Endothelial cell of hepatic sinusoid (primary cell): ENCODE measurements at regions not wholly inside any gene's neighbourhood (a gene's known extent, or its start where the extent isn't known, plus 50 kb on each side); places are given as distances from the start of the nearest gene placed in this dataset.
"Not testable (repeated sequence)": the region's sequence is repeated elsewhere in the genome, so short reads cannot be mapped to it uniquely, and the experiment has no call there.

ENCODE experiments used
- in situ Hi-C: cut with HindIII; loops from 2 replicates; pipeline ENCODE4 v1.10.0; 2017; ENCODE audit warnings: low sequenced_read_pairs

- in situ Hi-C loops, result no loop called here
Measured at GRCh38 chr1:80529546-80529945, 1271.2 kb upstream of the ADGRL2 start.

GRCh38 chr1:80523861-80524260 is 1276.9 kb upstream of the ADGRL2 start:
- in situ Hi-C loops, result no loop called here

GRCh38 chr1:80523071-80523470 is 1277.7 kb upstream of the ADGRL2 start:
- in situ Hi-C loops, result not testable (repeated sequence)

GRCh38 chr1:80520949-80521348 is 1279.8 kb upstream of the ADGRL2 start:
- in situ Hi-C loops, result no loop called here

- in situ Hi-C loops, result no loop called here
Measured at GRCh38 chr1:80517062-80517461, 1283.7 kb upstream of the ADGRL2 start.

- in situ Hi-C loops, result no loop called here
Measured at GRCh38 chr1:80509965-80510522, 1290.7 kb upstream of the ADGRL2 start.

- in situ Hi-C loops, result no loop called here
Measured at GRCh38 chr1:80506216-80506615, 1294.5 kb upstream of the ADGRL2 start.

GRCh38 chr1:80498673-80499072 is 1302.1 kb upstream of the ADGRL2 start:
- in situ Hi-C loops, result no loop called here

DNA sequence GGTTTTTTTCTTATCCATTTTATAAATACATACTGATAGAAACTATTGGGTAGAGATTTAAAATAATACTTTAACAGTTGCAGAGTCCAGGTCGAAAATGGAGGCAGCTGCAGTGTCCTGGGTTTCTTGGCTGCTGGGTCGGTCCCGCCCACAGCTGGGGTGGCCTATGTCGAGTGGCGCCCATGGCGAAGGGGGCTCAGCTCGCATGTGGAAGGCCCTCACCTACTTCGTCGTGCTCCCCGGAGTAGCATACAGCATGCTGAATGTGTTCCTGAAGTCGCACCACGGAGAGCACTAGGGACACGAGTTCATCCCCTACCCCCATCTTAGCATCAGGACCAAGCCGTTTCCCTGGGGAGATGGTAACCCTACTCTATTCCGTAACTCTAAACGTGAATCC is 1304.9 kb upstream of the ADGRL2 start:
- in situ Hi-C loops, result no loop called here

- in situ Hi-C loops, result loop anchor here (5.0 kb wide), 1 partner anchor 70 kb away; no protein-coding TSS in a partner anchor
Measured at GRCh38 chr1:80472145-80472544, 1328.6 kb upstream of the ADGRL2 start.

DNA sequence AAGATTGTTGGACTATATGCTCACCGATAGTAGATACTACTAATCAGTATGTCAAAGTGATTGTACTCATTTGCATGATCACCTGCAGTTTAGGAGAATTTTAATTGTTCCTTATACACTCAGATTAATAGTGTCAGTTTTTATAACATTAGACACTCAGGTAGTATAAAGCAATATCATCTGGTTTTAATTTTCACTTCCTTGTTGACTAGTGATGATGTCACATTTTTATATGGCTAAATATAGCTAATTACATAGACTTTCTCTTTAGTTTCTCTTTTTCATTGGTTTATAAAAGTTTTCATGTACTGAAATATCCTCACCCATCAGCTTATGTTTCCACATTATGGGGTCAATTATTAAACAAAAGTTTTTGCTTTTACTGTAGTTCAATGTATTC is 1332.4 kb upstream of the ADGRL2 start:
- in situ Hi-C loops, result no loop called here

- in situ Hi-C loops, result no loop called here
Measured at GRCh38 chr1:80462006-80462405, 1338.7 kb upstream of the ADGRL2 start.

- in situ Hi-C loops, result no loop called here
Measured at GRCh38 chr1:80457409-80457808, 1343.3 kb upstream of the ADGRL2 start.

DNA sequence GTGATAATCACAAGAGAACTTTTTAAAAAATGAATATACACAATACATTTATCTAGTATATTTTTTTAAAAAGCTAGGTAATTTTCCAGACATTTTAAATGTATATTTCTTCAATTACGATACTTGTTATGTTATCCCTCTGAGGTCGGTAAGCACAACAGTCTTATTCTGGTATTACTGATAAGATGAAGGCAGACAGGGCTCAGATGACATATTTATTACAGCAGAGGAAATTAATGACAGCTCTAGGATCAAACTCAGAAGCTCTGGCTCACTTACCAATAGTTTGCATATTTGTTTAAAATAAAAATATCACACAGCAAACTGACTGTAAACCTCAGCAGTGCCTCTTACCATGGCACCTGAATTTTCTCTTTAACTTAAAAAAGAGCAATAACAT is 1347.0 kb upstream of the ADGRL2 start:
- in situ Hi-C loops, result loop anchor here (5.0 kb wide), 1 partner anchor 39 kb away; no protein-coding TSS in a partner anchor

DNA sequence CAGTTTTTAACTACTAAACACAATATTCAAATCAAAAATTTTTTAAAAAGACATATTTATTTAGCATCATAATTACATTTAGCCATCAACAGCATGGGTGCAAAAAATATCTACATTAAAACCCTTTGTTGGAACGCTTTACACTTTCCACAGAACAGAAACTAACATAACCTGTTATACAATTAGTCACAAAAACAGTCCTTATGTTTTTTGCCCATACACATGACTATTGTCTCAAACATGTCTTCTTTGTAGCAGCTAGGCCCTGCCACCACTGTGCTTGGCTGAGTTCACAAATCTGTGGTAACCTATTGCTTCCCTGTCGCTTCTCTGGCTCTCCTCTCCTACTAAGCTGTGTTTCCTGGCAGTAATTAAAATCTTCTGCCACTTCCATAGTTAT is 1350.0 kb upstream of the ADGRL2 start:
- in situ Hi-C loops, result loop anchor here (5.0 kb wide), 1 partner anchor 42 kb away; no protein-coding TSS in a partner anchor

GRCh38 chr1:80448081-80448480 is 1352.7 kb upstream of the ADGRL2 start:
- in situ Hi-C loops, result no loop called here

- in situ Hi-C loops, result no loop called here
Measured at GRCh38 chr1:80447526-80447925, 1353.2 kb upstream of the ADGRL2 start.

GRCh38 chr1:80445033-80445432 is 1355.7 kb upstream of the ADGRL2 start:
- in situ Hi-C loops, result no loop called here

DNA sequence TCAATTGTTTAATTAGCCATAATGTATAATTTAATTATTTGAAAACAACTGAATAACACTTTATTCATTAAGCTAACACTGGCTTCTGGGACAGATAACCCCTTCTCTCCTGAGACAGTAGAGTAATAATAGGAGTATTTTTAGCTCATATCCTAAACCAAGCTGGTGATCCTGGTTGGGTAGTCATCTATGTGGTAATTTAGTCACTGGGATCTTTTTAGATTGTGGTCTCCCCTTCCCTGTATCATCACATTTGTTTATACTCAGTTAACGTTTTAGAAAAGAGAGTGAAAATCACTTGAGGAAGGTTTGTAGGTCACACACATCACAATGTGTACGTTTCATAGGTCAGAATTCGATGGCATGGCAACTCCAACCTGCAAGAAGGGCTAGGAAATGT is 1356.6 kb upstream of the ADGRL2 start:
- in situ Hi-C loops, result no loop called here

GRCh38 chr1:80441664-80442063 is 1359.1 kb upstream of the ADGRL2 start:
- in situ Hi-C loops, result no loop called here

DNA sequence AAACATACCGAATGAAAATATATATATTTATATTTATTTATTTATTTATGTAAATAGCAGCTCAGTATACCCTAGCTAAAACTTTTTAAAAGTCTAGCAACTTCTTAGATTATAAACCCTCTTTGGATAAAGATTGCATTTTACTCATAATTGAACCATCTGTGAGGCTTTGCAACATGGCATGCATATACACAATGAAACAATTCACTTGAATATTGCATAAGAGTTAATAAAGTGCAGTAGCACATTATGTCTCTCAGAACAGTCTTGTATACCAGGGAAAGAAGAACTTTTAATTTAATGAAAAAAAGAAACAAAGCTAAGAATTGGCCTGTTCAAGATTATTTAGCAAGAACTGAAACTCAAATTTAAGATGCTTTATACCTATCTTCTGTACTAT is 1363.9 kb upstream of the ADGRL2 start:
- in situ Hi-C loops, result no loop called here

- in situ Hi-C loops, result no loop called here
Measured at GRCh38 chr1:80427881-80428280, 1372.9 kb upstream of the ADGRL2 start.

- in situ Hi-C loops, result no loop called here
Measured at GRCh38 chr1:80424249-80424648, 1376.5 kb upstream of the ADGRL2 start.
